ENCODE measurements at regions not wholly inside any gene's neighbourhood (a gene's known extent, or its start where the extent isn't known, plus 50 kb on each side); places are given as distances from the start of the nearest gene placed in this dataset.

DNA sequence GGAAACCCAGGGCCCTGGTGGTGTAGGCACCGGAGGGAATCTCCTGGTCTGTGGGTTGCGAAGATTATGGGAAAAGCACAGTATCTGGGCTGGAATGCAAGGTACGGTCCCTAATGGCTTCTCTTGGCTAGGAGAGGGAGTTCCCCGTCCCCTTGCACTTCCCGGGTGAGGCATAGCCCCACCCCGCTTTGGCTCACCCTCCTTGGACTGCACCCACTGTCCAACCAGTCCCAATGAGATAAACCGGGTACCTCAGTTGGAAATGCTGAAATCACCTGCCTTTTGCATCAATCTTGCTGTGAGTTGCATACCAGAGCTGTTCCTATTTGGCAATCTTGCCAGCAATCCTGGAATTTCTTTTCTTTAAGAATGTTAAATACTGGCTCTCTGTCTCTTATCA, 1429.1 kb downstream of the MAT2B start:
- TF ChIP-seq, protein P1, sequence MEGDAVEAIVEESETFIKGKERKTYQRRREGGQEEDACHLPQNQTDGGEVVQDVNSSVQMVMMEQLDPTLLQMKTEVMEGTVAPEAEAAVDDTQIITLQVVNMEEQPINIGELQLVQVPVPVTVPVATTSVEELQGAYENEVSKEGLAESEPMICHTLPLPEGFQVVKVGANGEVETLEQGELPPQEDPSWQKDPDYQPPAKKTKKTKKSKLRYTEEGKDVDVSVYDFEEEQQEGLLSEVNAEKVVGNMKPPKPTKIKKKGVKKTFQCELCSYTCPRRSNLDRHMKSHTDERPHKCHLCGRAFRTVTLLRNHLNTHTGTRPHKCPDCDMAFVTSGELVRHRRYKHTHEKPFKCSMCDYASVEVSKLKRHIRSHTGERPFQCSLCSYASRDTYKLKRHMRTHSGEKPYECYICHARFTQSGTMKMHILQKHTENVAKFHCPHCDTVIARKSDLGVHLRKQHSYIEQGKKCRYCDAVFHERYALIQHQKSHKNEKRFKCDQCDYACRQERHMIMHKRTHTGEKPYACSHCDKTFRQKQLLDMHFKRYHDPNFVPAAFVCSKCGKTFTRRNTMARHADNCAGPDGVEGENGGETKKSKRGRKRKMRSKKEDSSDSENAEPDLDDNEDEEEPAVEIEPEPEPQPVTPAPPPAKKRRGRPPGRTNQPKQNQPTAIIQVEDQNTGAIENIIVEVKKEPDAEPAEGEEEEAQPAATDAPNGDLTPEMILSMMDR (IDR thresholded peaks at IDR 0.05; ENCODE audit: low read length), result no peak
- TF ChIP-seq EZH2 (IDR thresholded peaks at IDR 0.05; ENCODE audit: borderline replicate concordance, low read length), result no peak
